HG03103 (cell line): ENCODE measurements at regions not wholly inside any gene's neighbourhood (a gene's known extent, or its start where the extent isn't known, plus 50 kb on each side); places are given as distances from the start of the nearest gene placed in this dataset.
"Not testable (repeated sequence)": the region's sequence is repeated elsewhere in the genome, so short reads cannot be mapped to it uniquely, and the experiment has no call there.

ENCODE experiments used
- ATAC-seq: cut with Tn5 transposase; IDR thresholded peaks from one replicate; pipeline ENCODE4 v1.9.1; 2021; ENCODE audit warnings: low read depth; ENCODE audit not compliant: unreplicated experiment

DNA sequence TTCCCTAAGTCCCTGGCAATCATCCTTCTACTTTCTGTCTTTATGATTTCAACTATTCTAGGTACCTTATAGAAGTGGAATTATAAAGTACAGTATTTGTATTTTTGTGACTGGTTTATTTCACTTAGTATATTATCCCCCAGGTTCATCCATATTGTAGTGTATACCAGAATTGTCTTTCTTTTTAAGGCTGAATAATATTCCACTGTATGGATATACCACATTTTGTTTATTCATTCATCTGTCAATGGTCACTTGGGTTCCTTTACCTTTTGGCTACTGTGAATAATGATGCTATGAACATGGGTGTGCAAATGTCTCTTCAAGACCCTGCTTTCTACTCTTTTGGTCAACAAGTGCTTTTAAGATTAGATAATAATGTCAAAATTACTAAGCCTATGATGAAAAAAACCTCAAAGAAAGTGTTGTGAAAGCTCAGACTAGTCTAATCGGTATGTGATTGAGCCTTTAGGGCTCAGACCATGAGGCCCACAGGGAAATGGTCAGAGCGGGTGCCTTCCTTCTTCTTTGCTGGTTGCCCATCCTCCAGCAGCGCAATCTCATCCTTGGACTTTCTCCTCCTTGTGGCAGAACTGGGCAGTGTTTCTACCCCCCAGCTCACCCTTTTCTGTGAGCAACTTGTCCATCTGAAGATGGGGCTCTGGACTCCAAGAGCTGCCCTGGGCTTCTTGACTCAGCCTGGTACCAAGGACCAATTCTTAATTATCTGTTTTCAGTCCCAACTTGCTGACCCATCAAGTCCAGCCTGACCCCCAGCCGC is 105.4 kb downstream of the TTC8 start:
- ATAC-seq, result no peak

DNA sequence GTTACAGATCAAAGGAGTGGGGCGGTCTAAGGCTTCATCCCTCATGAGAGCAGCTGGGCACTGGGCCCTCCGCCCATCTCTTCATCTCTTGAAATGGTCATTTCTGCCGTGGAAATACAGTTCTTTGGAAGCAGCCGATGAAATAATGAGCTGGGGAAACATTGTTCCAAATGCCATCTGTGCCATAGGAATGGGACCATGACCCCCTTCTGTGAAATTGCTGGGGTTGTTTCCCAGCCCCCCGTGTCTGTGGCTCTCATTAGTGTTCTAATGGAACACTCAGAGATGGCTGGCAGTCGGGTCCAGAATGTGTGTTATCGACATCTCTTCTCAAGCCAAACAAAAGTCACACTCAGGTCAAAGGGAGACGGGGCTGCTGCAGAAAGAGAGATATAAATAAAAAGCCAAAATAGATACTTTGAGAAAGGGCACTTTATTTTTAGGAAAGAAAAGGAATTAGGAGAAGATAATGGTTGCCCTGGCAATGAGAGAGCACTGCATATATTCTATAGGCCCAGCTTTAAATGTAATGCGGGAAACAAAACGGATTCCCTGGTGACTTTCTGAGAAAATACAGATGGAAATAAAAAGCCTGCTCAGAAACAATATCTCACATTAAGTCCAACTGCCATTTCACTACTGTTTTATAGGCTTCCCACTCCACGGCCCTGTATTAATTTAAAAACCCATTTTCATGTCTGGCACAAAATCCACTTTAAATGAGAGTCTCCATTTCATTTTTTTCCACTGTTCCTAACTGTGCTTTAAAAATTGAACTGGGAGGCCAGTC is 107.1 kb downstream of the TTC8 start:
- ATAC-seq, result no peak

DNA sequence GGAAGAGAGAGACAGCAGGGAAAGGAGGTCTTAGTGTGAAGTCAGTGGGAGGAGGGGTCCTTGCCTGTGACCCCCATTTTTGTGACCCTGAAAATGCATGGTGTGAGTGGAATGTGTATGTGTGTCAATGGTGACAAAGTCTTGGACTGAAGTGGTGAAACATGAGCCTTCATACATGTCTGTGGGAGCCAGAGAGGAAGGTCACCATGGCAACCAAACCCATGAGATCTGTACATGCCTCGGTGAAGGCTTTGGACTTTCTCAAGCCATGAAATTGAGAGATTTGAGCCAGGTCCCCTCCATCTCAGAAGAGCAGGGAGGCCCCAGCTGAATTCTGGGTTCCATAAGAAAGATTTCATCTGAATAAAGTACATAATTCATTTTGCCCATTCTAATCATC is 108.7 kb downstream of the TTC8 start:
- ATAC-seq, result no peak

DNA sequence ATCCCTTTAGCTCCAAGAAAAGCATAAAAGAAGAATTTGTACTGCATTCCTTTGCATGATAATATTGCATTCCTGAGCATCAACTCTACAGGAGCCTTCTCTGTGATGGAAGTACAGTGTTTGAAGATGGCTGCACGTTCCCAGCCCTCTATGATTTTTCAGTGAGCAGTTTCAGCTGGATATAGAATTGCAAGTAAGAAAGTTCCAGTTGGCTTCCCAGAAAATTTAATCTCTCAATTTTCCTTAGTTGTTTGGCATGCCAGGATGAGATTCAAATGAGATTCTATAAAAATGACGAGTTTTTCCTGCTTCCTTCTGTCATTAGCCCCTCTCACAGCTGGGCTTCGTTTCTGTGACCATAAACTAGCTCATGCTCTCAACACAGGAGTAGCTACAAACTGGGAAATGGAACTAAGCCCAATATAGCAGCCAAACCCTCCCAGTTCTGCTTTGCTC is 109.9 kb downstream of the TTC8 start:
- no peak for ATAC-seq

DNA sequence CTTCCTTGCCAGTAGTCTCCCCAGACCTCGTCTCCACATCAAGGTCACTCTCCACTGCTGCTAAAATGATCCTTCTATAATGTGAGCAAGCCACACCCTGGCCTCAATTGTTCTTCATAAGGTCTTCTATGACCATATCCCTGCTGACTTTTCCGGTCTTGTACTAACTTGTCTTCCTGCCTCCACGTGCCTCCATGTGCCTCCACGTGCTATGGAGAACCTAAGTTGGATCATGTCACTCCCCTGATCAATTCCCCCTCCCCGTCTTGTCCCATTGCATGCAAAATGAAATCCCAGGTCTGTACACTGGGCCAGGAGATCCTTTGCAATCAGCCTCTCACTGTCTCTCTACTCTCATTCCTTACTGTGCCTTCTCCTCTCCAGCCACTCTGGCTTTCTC is 110.6 kb downstream of the TTC8 start:
- no peak for ATAC-seq

DNA sequence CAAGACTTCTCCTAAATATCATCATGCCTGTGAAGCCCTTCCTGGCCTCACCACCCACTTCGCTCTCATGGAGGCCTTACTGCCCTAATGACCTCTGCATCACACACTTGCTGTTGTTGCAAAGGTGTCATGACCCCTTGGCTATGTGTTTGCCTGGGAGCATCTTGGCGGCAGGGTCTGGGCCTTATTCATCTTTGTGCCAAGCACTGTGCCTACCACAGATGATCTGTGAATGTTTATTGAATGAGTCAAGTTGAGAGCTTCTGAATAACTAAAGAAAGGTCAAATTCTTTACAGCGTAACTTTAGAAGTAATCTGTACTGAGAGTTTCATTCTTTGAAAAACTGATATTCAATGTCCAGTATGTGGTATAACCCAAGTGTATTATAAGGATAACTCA is 113.3 kb downstream of the TTC8 start:
- no peak for ATAC-seq

DNA sequence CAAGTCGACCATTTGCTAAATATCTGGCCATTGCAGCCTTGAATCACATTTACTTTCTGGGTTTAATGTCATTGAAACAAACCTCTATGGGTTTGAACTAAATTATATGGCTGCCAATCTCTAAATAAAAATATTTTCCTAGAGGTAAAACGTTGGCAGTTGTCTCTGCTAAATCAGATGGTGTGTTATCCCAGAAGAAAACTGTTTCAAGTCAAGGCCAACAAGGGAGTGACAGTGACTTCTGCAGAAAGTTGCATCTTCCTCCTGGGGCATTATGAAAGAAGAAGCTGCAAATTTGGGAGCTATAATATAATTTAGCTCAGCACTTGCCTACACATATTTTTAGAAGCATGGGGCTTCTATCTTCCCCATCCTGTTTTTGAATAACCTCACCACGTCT is 116.2 kb downstream of the TTC8 start:
- no peak for ATAC-seq

DNA sequence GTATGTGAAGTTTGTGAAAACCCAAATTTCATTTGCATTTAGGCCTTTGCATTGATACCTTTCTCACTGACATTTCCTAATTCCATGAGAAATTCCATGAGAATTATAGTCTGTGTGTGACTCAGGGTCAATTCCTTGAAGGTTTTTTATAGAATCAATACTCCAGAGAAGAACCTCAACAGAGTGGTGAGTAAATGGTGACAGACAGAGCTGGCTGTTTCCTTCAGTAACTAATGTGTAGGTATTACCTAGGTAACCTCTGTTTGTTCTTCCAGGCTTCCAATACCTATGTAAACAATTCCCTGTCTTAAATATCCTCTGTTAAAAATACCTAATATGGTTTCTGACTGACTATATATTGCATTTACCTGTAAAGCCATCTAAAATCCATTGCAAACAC is 117.0 kb downstream of the TTC8 start:
- ATAC-seq, result no peak

DNA sequence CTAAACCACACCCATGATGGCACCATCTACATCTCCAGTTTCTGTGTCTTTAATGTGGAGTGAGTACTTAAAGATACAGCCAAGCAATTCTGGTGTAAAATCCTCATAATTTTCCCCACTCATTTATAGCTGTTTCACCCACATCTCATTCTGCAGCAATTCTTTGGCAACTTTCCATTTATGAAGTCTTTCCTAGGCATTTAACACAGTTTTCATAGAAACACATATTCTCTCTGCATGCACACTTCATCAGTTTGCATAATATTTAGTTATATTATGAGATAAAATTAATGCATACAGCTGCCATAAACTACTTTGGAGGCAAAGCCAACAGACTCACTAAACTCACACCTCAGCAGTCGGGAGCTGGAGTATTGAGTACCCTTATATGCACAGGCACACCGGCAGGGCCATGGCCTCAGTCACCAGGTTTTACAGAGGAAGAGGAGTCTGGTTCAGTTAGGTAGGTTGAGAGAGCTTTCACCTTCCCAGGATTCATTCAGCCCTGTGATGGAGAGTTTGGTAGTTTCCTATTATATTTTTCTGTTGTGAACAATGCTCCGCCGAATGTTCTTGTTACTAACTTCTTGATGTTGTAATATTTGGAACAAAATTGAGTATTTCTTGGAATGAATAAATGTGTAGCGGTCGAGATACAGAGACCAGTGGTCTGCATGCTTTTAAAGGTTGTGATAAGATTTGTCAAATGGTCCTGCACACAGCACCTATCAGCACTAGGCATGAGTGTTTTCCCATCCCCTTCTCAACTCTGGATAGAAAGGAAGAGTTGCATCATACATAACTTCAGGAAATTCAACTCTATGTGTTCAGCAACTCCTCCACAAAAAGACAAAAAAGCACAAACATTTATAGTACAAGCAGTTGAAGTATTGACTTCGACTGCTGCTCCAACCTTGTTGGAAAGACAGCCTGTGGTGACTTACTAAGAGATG is 123.5 kb downstream of the TTC8 start:
- no peak for ATAC-seq

DNA sequence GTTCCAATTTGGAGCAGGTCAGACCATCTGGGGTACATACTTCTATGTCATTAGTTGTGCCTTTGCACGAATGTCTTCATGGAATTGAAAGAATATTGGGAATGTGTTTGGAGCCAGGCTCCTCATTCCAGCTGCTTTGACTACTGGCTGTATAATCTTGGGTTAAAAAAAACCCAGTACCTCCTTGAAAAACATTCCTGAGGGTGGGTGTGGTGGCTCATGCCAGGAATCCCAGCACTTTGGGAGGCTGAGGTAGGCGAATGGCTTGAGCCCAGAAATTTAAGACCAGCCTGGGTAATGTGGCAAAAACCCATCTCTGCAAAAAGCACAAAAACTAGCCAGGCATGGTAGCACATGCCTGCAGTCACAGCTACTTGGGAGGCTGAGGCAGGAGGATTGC is 125.6 kb downstream of the TTC8 start:
- ATAC-seq, result no peak

DNA sequence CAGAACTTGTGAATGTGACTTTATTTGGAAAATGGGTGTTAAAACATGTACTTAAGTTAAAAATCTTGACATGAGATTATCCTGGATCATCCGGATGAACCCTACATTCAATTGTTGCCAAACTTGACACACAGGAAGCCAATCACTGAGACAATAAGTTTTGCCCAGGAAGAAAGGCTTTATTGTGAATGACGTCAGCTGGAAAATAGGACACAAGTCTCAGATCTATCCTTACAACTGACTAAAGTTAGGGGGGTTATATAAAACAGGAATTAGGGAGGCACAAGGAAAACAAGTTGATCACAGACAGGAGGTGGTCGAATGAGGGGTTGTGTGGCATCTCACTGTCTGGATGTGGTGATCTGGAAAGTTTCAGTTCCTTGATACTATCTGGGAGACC is 126.9 kb downstream of the TTC8 start:
- no peak for ATAC-seq

DNA sequence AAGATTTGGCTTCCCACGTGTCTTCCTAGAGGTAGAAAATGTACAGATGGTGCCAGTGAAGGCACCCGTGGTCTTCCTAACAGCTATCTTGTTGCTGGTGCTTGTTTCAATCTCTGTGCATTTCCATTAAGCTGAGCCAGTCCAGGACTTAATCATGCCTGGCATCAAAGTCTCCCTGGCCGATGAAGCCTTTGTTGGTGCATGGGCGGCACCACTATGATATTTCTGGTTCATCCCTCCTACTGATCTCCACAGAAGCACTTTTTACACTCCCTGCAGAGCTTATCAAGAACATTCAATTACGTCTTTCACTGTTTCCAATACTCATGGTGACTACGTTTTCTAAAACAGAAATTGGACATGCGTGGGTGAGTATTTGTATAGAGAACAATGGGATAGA is 128.4 kb downstream of the TTC8 start:
- ATAC-seq, result no peak

DNA sequence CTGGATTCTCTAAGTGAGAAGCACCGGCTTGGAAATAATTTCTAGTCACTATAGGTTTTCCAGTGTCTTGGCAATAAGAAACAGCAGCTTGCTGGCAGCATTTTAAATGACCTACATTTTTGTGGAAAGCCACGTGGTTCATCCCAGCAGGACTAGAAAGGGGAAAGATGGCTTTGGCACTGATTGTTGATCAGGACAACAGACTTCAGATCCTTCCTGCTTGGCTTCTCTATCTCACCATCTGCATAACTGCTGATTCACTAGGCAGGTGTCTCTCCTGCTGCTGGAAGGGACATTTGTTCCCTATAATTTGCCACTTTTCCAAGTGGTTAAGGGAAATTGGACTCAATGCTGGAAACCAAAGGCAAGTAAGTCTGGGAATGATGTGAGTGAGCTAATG is 131.0 kb downstream of the TTC8 start:
- no peak for ATAC-seq

DNA sequence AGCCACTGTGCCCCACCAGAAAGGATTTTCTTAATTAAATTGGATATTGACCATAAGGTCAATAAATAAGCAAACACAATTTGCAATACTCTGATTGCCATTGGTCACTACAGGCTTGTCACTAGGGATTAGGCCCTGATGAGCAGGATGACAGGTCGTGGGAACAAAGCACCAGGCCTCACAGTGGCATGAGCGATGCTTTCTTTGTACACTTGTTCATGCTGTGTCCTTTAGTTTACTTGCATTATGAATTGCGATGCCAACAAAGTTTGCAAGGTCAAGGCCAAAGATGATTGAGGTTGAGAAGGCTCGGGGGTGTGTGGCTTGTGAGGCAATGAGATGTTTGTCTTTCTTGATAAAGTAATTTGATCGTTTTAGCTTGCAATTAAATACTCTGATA is 136.0 kb downstream of the TTC8 start:
- no peak for ATAC-seq

DNA sequence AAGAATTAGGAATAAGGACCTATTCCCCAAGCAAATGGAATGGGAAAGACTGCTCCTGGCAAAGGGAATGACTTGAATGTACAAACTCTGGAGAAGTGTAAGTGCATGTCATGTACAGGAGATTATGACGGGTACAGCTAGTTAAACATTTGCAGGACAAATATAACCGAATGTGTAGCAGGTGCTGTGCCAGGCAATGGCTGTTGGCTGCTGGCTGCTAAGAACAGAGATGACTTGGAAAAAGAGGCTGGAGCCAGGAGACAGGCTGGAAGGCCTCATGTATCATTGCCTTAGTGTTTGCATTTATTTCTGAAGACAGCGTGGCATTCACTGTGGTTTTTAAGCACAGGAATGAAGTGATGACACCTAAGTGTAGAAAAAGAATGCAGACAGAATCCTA is 136.8 kb downstream of the TTC8 start:
- ATAC-seq, result no peak

DNA sequence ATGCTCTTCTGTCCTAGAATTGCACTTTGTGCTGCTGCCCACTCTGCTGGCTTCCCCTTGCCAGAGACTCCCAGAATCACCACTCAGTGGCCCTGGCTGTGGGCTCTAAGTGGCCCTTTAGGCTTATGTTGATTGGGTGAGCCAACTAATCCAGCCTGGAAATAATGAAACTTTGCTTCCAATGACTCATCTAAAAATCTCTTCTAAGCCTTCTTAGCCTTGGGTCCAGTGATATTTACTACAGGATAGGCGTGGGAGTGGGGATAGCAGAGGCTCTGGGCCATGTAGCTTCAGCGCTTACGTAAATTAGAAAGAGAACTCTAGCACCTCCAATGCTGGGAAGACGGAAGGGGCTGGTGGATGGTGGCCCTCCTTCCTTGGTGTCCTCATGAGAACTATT is 137.9 kb downstream of the TTC8 start:
- no peak for ATAC-seq

DNA sequence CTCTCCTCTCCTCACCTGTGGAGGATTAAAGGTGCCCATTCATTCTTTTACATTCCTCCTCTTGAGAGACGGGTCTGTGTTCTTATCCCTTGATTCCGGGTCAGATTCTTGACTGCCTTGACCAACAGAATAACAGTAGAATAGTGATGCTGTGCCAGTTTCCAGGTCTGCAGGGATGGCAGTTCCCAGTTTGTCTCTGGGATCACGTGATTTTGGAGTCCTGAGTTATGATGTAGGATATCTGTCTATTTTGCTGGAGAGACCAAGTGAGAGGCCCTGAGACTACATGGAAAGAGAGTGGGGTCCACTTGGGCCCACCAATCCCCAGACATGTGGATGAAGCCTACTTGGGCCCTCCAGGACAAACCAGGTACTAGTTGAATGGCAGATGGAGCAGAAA is 142.8 kb downstream of the TTC8 start:
- ATAC-seq, result no peak

DNA sequence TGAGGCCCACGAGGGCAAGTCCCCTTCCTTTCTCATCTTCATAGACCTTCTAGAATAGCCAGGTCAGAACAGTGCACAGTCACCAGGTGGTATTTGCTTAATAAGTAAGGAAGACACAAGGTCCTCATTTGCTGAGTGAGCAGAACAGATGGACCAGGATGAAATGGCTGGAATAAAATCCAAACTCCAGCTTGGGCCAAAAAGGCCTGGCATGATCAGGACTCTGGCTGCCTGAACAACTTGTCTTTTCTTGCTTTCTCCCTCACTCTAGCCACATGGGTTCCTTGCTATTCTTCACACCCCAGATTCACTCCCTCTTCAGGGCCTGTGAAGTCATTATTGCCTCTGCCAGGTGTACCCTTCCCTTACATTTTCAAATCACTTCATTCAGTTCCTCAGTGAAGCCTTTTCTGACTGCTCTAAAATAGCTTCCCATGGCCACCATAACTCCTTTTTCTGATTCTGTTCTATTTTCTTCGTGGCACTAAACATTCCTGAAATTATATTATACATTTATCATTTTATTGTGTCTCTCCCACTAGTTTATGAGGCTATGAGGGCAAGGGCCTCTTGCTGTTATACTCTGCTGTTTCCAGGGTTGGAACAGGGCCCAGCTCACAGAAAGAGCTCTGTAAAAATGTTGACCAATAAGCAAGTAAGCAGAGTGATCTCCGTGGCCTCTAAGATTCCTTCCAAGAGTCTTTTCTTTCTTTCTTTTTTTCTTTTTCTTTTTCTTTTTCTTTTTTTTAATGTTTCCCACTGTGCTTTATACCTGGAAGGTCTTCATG is 150.8 kb downstream of the TTC8 start:
- no peak for ATAC-seq

DNA sequence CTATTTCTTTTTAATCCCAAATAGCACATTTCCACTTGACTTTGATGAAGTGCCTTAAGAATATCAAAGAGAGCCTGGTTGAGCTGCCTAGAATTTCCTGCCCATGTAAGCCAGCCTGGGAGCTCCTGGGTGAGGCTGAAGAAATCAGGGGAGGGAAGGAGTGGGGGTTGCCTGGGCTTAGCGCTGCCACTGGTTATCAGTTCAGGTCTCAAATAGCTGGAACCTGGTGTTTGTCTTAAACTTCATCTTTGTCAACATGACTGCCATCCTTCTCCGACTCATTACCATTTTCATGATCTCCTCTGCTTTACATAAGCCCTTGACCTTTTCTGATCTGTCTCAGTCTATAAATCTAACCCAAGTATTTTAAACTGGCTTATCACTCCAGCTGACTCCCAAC is 151.5 kb downstream of the TTC8 start:
- no peak for ATAC-seq

DNA sequence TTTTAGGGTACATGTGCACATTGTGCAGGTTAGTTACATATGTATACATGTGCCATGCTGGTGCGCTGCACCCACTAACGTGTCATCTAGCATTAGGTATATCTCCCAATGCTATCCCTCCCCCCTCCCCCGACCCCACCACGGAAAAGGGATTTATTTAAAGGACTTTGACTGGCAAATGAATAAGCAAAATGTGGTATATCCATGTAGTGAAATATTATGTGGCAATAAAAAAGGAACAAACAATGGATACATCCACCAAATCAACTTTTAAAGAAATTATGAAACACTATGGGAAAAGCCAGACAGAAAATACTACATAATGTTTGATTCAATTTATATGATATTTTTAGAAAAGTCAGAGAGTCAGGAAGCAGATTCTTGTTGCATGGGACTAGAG is 156.5 kb downstream of the TTC8 start:
- ATAC-seq, result not testable (repeated sequence)
